ENCODE measurements at regions not wholly inside any gene's neighbourhood (a gene's known extent, or its start where the extent isn't known, plus 50 kb on each side); places are given as distances from the start of the nearest gene placed in this dataset.
A peak's percentile ranks its signal among the peaks of the same experiment; 100 is the strongest.

GRCh38 chr4:177008071-177008835 is 215.5 kb upstream of the VEGFC start:
- no peaks in the 10 kb centered on the region for H3K27me3 Mint-ChIP-seq
- ATAC-seq (ENCODE audit: low read depth in 2 of 2) (no peak), DNase-seq (no peak)
- H3K4me3 Mint-ChIP-seq = no peak overlapping the region
- no peak overlapping the region for H3K27ac Mint-ChIP-seq
- no peaks in the 10 kb centered on the region for H3K36me3 Mint-ChIP-seq
- no peaks in the 10 kb centered on the region for H3K4me1 Mint-ChIP-seq
- peaks cover 0 to 17% (median 9%) of the 10 kb centered on the region in 7 donors for H3K9me3 Mint-ChIP-seq

GRCh38 chr4:177008836-177009501 is 216.2 kb upstream of the VEGFC start:
- no peaks in the 10 kb centered on the region for H3K4me1 Mint-ChIP-seq
- no peak for ATAC-seq (ENCODE audit: low read depth in 2 of 2)
- no peaks in the 10 kb centered on the region for H3K36me3 Mint-ChIP-seq
- no peaks in the 10 kb centered on the region for H3K27me3 Mint-ChIP-seq
- H3K27ac Mint-ChIP-seq = no peak overlapping the region
- H3K4me3 Mint-ChIP-seq = no peak overlapping the region
- no peak for DNase-seq
- peaks cover 0 to 21% (median 13%) of the 10 kb centered on the region in 7 donors for H3K9me3 Mint-ChIP-seq

- ATAC-seq (ENCODE audit: low read depth in 2 of 2) = no peak
- no peak overlapping the region for H3K4me3 Mint-ChIP-seq
- H3K36me3 Mint-ChIP-seq = no peaks in the 10 kb centered on the region
- H3K9me3 Mint-ChIP-seq = peaks cover 0 to 18% (median 13%) of the 10 kb centered on the region in 7 donors
- H3K27me3 Mint-ChIP-seq = no peaks in the 10 kb centered on the region
- DNase-seq = no peak
- H3K27ac Mint-ChIP-seq = no peak overlapping the region
- no peaks in the 10 kb centered on the region for H3K4me1 Mint-ChIP-seq
Measured at GRCh38 chr4:177010418-177010817, 217.7 kb upstream of the VEGFC start.

- Mint-ChIP-seq H3K36me3 (peaks cover 0 to 7% of the 10 kb centered on the region in 2 donors), H3K9me3 (peaks cover 0 to 25% (median 15%) of the 10 kb centered on the region in 7 donors), H3K4me3 (no peak overlapping the region), H3K27ac (no peak overlapping the region), H3K4me1 (no peaks in the 10 kb centered on the region), H3K27me3 (no peaks in the 10 kb centered on the region)
- no peak for DNase-seq
- no peak for ATAC-seq (ENCODE audit: low read depth in 2 of 2)
Measured at GRCh38 chr4:177012918-177013545, 220.3 kb upstream of the VEGFC start.

- H3K9me3 Mint-ChIP-seq = peaks cover 12 to 28% (median 24%) of the 10 kb centered on the region in 7 donors
- no peaks in the 10 kb centered on the region for H3K4me1 Mint-ChIP-seq
Measured at GRCh38 chr4:177016541-177017141, 223.9 kb upstream of the VEGFC start.

GRCh38 chr4:177023951-177024350 is 231.2 kb upstream of the VEGFC start:
- Mint-ChIP-seq H3K27ac (no peak overlapping the region), H3K4me1 (no peaks in the 10 kb centered on the region), H3K27me3 (no peaks in the 10 kb centered on the region), H3K9me3 (peaks cover 4 to 20% (median 13%) of the 10 kb centered on the region in 7 donors), H3K36me3 (no peaks in the 10 kb centered on the region), H3K4me3 (no peak overlapping the region)
- no peak for DNase-seq
- no peak for ATAC-seq (ENCODE audit: low read depth in 2 of 2)

More at GRCh38 chr4:177016541-177017141, 223.9 kb upstream of the VEGFC start:
- ATAC-seq (ENCODE audit: low read depth in 2 of 2) = no peak
- Mint-ChIP-seq H3K36me3 (peaks cover 0 to 7% of the 10 kb centered on the region in 2 donors), H3K4me3 (no peak overlapping the region), H3K27me3 (no peaks in the 10 kb centered on the region), H3K27ac (no peak overlapping the region)
- no peak for DNase-seq

- Mint-ChIP-seq H3K27ac (no peak overlapping the region), H3K4me1 (no peaks in the 10 kb centered on the region), H3K9me3 (peaks cover 0 to 5% (median 0%) of the 10 kb centered on the region in 7 donors), H3K4me3 (no peak overlapping the region), H3K27me3 (no peaks in the 10 kb centered on the region), H3K36me3 (no peaks in the 10 kb centered on the region)
- no peak for ATAC-seq (ENCODE audit: low read depth in 2 of 2)
- no peak for DNase-seq
Measured at GRCh38 chr4:177032341-177032740, 239.6 kb upstream of the VEGFC start.

- DNase-seq (no peak), ATAC-seq (ENCODE audit: low read depth in 2 of 2) (no peak)
- H3K27ac Mint-ChIP-seq = no peak overlapping the region
- no peaks in the 10 kb centered on the region for H3K27me3 Mint-ChIP-seq
- no peaks in the 10 kb centered on the region for H3K36me3 Mint-ChIP-seq
- H3K4me1 Mint-ChIP-seq = no peaks in the 10 kb centered on the region
- H3K9me3 Mint-ChIP-seq = peaks cover 0 to 5% (median 1%) of the 10 kb centered on the region in 7 donors
- H3K4me3 Mint-ChIP-seq = no peak overlapping the region
Measured at GRCh38 chr4:177033135-177033534, 240.4 kb upstream of the VEGFC start.

- Mint-ChIP-seq H3K4me3 (no peak overlapping the region), H3K27me3 (no peaks in the 10 kb centered on the region), H3K4me1 (no peaks in the 10 kb centered on the region), H3K9me3 (peaks cover 0 to 5% (median 1%) of the 10 kb centered on the region in 7 donors), H3K27ac (no peak overlapping the region), H3K36me3 (no peaks in the 10 kb centered on the region)
- ATAC-seq (ENCODE audit: low read depth in 2 of 2) (no peak), DNase-seq (no peak)
Measured at GRCh38 chr4:177033632-177034031, 240.9 kb upstream of the VEGFC start.

GRCh38 chr4:177041356-177041755 is 248.6 kb upstream of the VEGFC start:
- no peaks in the 10 kb centered on the region for H3K27me3 Mint-ChIP-seq
- H3K4me3 Mint-ChIP-seq = no peak overlapping the region
- H3K36me3 Mint-ChIP-seq = no peaks in the 10 kb centered on the region
- H3K27ac Mint-ChIP-seq = no peak overlapping the region
- H3K9me3 Mint-ChIP-seq = peaks cover 0 to 10% (median 0%) of the 10 kb centered on the region in 7 donors
- no peak for ATAC-seq (ENCODE audit: low read depth in 2 of 2)
- no peak for DNase-seq
- H3K4me1 Mint-ChIP-seq = no peaks in the 10 kb centered on the region

- H3K27ac Mint-ChIP-seq = no peak overlapping the region
- H3K27me3 Mint-ChIP-seq = peaks cover 0 to 8% (median 0%) of the 10 kb centered on the region in 3 donors
- H3K4me3 Mint-ChIP-seq = no peak overlapping the region
- no peaks in the 10 kb centered on the region for H3K36me3 Mint-ChIP-seq
- ATAC-seq (ENCODE audit: low read depth in 2 of 2) = peak; percentile 50 to 56
- H3K9me3 Mint-ChIP-seq = no peaks in the 10 kb centered on the region
- peak; percentile 9 for DNase-seq
- no peaks in the 10 kb centered on the region for H3K4me1 Mint-ChIP-seq
Measured at GRCh38 chr4:177047070-177047850, 254.5 kb upstream of the VEGFC start.

GRCh38 chr4:177047851-177048174 is 255.1 kb upstream of the VEGFC start:
- DNase-seq (no peak), ATAC-seq (ENCODE audit: low read depth in 2 of 2) (no peak)
- Mint-ChIP-seq H3K9me3 (peaks cover 0 to 1% (median 0%) of the 10 kb centered on the region in 7 donors), H3K4me1 (no peaks in the 10 kb centered on the region), H3K27ac (no peak overlapping the region), H3K27me3 (peaks cover 0 to 8% (median 0%) of the 10 kb centered on the region in 3 donors), H3K36me3 (no peaks in the 10 kb centered on the region), H3K4me3 (no peak overlapping the region)

GRCh38 chr4:177051473-177052060 is 258.1 kb upstream of the NEIL3 start:
- Mint-ChIP-seq H3K4me3 (no peak overlapping the region), H3K36me3 (no peaks in the 10 kb centered on the region), H3K4me1 (no peaks in the 10 kb centered on the region), H3K27me3 (peaks cover 0 to 8% (median 0%) of the 10 kb centered on the region in 3 donors), H3K9me3 (peaks cover 0 to 1% (median 0%) of the 10 kb centered on the region in 7 donors), H3K27ac (no peak overlapping the region)
- ATAC-seq (ENCODE audit: low read depth in 2 of 2) (peak in 1 of 2 donors; percentile 20), DNase-seq (no peak)
